Fibroblast of lung (primary cell): ENCODE measurements at regions not wholly inside any gene's neighbourhood (a gene's known extent, or its start where the extent isn't known, plus 50 kb on each side); places are given as distances from the start of the nearest gene placed in this dataset.

ENCODE experiments used
- DNase-seq, 2 donors: peaks; one replicate each; pipeline versions ENCODE4 v3.0.0 to v3.0.0-alpha.2; 2010; ENCODE audit warnings: low read depth in 2 of 2
- H2AFZ ChIP-seq: 2 replicates; pipeline ENCODE4 v1.5.1; 2012; ENCODE audit warnings: low read length, control low read depth, inconsistent platforms
- H3K27ac ChIP-seq: 2 replicates; pipeline ENCODE4 v1.5.1; 2011; ENCODE audit warnings: low read length, control low read depth; ENCODE audit not compliant: insufficient read depth
- H3K27me3 ChIP-seq: 2 replicates; pipeline ENCODE4 v1.5.1; 2011; ENCODE audit warnings: mild to moderate bottlenecking, low read length; ENCODE audit not compliant: control insufficient read depth, insufficient read depth
- H3K36me3 ChIP-seq: 2 replicates; pipeline ENCODE4 v1.5.1; 2011; ENCODE audit warnings: low read length; ENCODE audit not compliant: control insufficient read depth, insufficient read depth
- H3K4me1 ChIP-seq: 2 replicates; pipeline ENCODE4 v1.5.1; 2011; ENCODE audit warnings: low read length; ENCODE audit not compliant: control insufficient read depth, insufficient read depth; ENCODE audit errors: extremely low read depth
- H3K4me2 ChIP-seq: 2 replicates; pipeline ENCODE4 v1.5.1; 2011; ENCODE audit warnings: low read length, control low read depth; ENCODE audit not compliant: insufficient read depth; ENCODE audit errors: extremely low read depth
- H3K4me3 ChIP-seq, 4 experiments: fragments of 200-600 bp in 1 of 4; sonication (generic) in 1 of 4; replicated peaks in 1 of 4; 2 replicates each; pipeline ENCODE4 v1.5.1; 2011 to 2016; ENCODE audit warnings: low read length in 4 of 4, low read depth in 3 of 4, mild to moderate bottlenecking in 3 of 4, control low read depth in 2 of 4, inconsistent platforms in 1 of 4, mixed read lengths in 1 of 4; ENCODE audit not compliant: insufficient read depth in 1 of 4; ENCODE audit errors: control extremely low read depth in 1 of 4
- H3K79me2 ChIP-seq: 2 replicates; pipeline ENCODE4 v1.5.1; 2012; ENCODE audit warnings: mild to moderate bottlenecking, low read length, inconsistent platforms; ENCODE audit not compliant: control insufficient read depth, insufficient read depth
- H3K9ac ChIP-seq: 2 replicates; pipeline ENCODE4 v1.5.1; 2011; ENCODE audit warnings: mild to moderate bottlenecking, low read length, control low read depth; ENCODE audit not compliant: insufficient read depth
- H3K9me3 ChIP-seq: 2 replicates; pipeline ENCODE4 v1.5.1; 2012; ENCODE audit warnings: low read depth, low read length; ENCODE audit not compliant: control insufficient read depth, insufficient read depth
- H4K20me1 ChIP-seq: 2 replicates; pipeline ENCODE4 v1.5.1; 2011; ENCODE audit warnings: low read length; ENCODE audit not compliant: control insufficient read depth, insufficient read depth; ENCODE audit errors: extremely low read depth
- CTCF ChIP-seq, 2 donors: IDR thresholded peaks in 1 of 2; conservative IDR thresholded peaks in 1 of 2; 1 replicate in 1 of 2; 2 replicates in 1 of 2; pipeline ENCODE4 v1.5.1; 2011 to 2012; ENCODE audit warnings: low read length in 2 of 2, control low read depth in 1 of 2, inconsistent platforms in 1 of 2, low read depth in 1 of 2, mild to moderate bottlenecking in 1 of 2
- EZH2 ChIP-seq: IDR thresholded peaks from 2 replicates; pipeline ENCODE4 v1.5.1; 2012; ENCODE audit warnings: low read length, control low read depth, mild to moderate bottlenecking; ENCODE audit errors: missing control alignments

GRCh38 chr9:119451426-119451825 is 82.2 kb upstream of the BRINP1 start:
- Histone ChIP-seq H3K27me3 (no peaks in the 10 kb centered on the region), H3K9ac (no peak overlapping the region), H3K27ac (no peak overlapping the region), H3K4me3 (no peak overlapping the region), H3K9me3 (no peaks in the 10 kb centered on the region), H3K4me1 (no peaks in the 10 kb centered on the region), H3K36me3 (no peaks in the 10 kb centered on the region), H2AFZ (no peak overlapping the region), H3K4me2 (no peak overlapping the region), H3K79me2 (no peaks in the 10 kb centered on the region), H4K20me1 (no peaks in the 10 kb centered on the region)
- TF ChIP-seq EZH2 (no peak), CTCF (conservative IDR thresholded peaks at IDR 0.05 in 1 of 2, IDR thresholded peaks at IDR 0.05 in 1 of 2; ENCODE audit: low read depth in 1 of 2, low read length in 2 of 2) (no peak)
- DNase-seq = no peak

GRCh38 chr9:119443179-119443578 is 73.9 kb upstream of the BRINP1 start:
- Histone ChIP-seq H3K9me3 (no peaks in the 10 kb centered on the region), H3K4me3 (no peak overlapping the region), H4K20me1 (no peaks in the 10 kb centered on the region), H3K79me2 (no peaks in the 10 kb centered on the region), H3K4me1 (no peaks in the 10 kb centered on the region), H3K27me3 (no peaks in the 10 kb centered on the region), H2AFZ (no peak overlapping the region), H3K9ac (no peak overlapping the region), H3K36me3 (no peaks in the 10 kb centered on the region), H3K4me2 (no peak overlapping the region), H3K27ac (no peak overlapping the region)
- no peak for TF ChIP-seq CTCF (conservative IDR thresholded peaks at IDR 0.05 in 1 of 2, IDR thresholded peaks at IDR 0.05 in 1 of 2; ENCODE audit: low read depth in 1 of 2, low read length in 2 of 2)
- TF ChIP-seq EZH2 = no peak
- no peak for DNase-seq

- H4K20me1 ChIP-seq = no peaks in the 10 kb centered on the region
- H2AFZ ChIP-seq = no peak overlapping the region
- no peaks in the 10 kb centered on the region for H3K79me2 ChIP-seq
- H3K9ac ChIP-seq = no peak overlapping the region
- H3K4me3 ChIP-seq = no peak overlapping the region
- TF ChIP-seq CTCF (conservative IDR thresholded peaks at IDR 0.05 in 1 of 2, IDR thresholded peaks at IDR 0.05 in 1 of 2; ENCODE audit: low read depth in 1 of 2, low read length in 2 of 2) = no peak
- TF ChIP-seq EZH2 = no peak
- H3K36me3 ChIP-seq = no peaks in the 10 kb centered on the region
- H3K9me3 ChIP-seq = no peaks in the 10 kb centered on the region
- H3K4me2 ChIP-seq = no peak overlapping the region
- H3K27me3 ChIP-seq = no peaks in the 10 kb centered on the region
- no peaks in the 10 kb centered on the region for H3K4me1 ChIP-seq
- no peak overlapping the region for H3K27ac ChIP-seq
- DNase-seq = no peak
These were observed 72.6 kb upstream of the BRINP1 start for GRCh38 chr9:119441832-119442231.
